Caco-2 (cell line): ENCODE measurements at regions not wholly inside any gene's neighbourhood (a gene's known extent, or its start where the extent isn't known, plus 50 kb on each side); places are given as distances from the start of the nearest gene placed in this dataset.
"Not testable (repeated sequence)": the region's sequence is repeated elsewhere in the genome, so short reads cannot be mapped to it uniquely, and the experiment has no call there.

ENCODE experiments used
- BruUV-seq: library from RNA; stranded (reverse); fragments of 400-500 nt; replicated peaks from 2 replicates; lab custom pipeline; 2021; lab: Mats Ljungman, UMichigan
- CTCF ChIA-PET: fragments of 300-600 bp; sonication (Branson Sonifier 250); formaldehyde crosslinking; loops from one replicate; lab custom pipeline; 2022; ENCODE audit warnings: antibody characterized with exemption; lab: Charles Lee
- POLR2A ChIA-PET: fragments of 300-600 bp; sonication (Branson Sonifier 250); formaldehyde crosslinking; loops from one replicate; lab custom pipeline; 2022; ENCODE audit warnings: antibody characterized with exemption; lab: Charles Lee
- DNase-seq, 2 experiments: peaks; one replicate each; pipeline versions ENCODE4 v3.0.0 to v3.0.0-alpha.2; 2020 to 2022
- H3K27me3 ChIP-seq: replicated peaks from 2 replicates; pipeline ENCODE4 v1.6.0; 2011; ENCODE audit warnings: low read length; ENCODE audit not compliant: control insufficient read depth, insufficient read depth
- H3K36me3 ChIP-seq: 2 replicates; pipeline ENCODE4 v1.5.1; 2011; ENCODE audit warnings: low read length; ENCODE audit not compliant: control insufficient read depth, insufficient read depth
- H3K4me1 ChIP-seq: fragments of 250-450 bp; sonication (Bioruptor Pico); 2 replicates; pipeline ENCODE4 v1.5.1; 2020; ENCODE audit warnings: mild to moderate bottlenecking
- H3K4me3 ChIP-seq: 2 replicates; pipeline ENCODE4 v1.5.1; 2011; ENCODE audit warnings: low read depth, mild to moderate bottlenecking, control low read depth, low read length
- H3K9me3 ChIP-seq: fragments of 250-450 bp; sonication (Bioruptor Pico); 2 replicates; pipeline ENCODE4 v1.5.1; 2020; ENCODE audit warnings: mild to moderate bottlenecking, moderate library complexity
- H3K27ac Mint-ChIP-seq: one replicate; pipeline ENCODE4 v1.8.0; 2022; ENCODE audit warnings: mixed read lengths; ENCODE audit not compliant: unreplicated experiment
- H3K27me3 Mint-ChIP-seq: one replicate; pipeline ENCODE4 v1.8.0; 2022; ENCODE audit warnings: mixed read lengths; ENCODE audit not compliant: insufficient read depth, unreplicated experiment
- H3K36me3 Mint-ChIP-seq: one replicate; pipeline ENCODE4 v1.8.0; 2022; ENCODE audit warnings: mild to moderate bottlenecking, mixed read lengths; ENCODE audit not compliant: insufficient read depth, unreplicated experiment
- H3K4me1 Mint-ChIP-seq: one replicate; pipeline ENCODE4 v1.8.0; 2022; ENCODE audit warnings: low read depth, mixed read lengths; ENCODE audit not compliant: unreplicated experiment
- H3K4me3 Mint-ChIP-seq: one replicate; pipeline ENCODE4 v1.8.0; 2022; ENCODE audit warnings: mild to moderate bottlenecking, moderate library complexity, mixed read lengths; ENCODE audit not compliant: unreplicated experiment
- H3K9me3 Mint-ChIP-seq: one replicate; pipeline ENCODE4 v1.8.0; 2022; ENCODE audit warnings: mixed read lengths; ENCODE audit not compliant: unreplicated experiment
- CTCF ChIP-seq, 2 experiments: fragments of 200-600 bp in 1 of 2; IDR thresholded peaks; 1 replicate in 1 of 2; 2 replicates in 1 of 2; pipeline versions ENCODE4 v1.5.1 to v1.8.0; 2011 to 2022; ENCODE audit warnings: antibody characterized with exemption in 1 of 2, control low read depth in 1 of 2, inconsistent platforms in 1 of 2, low read depth in 1 of 2, low read length in 1 of 2, mild to moderate bottlenecking in 1 of 2, moderate library complexity in 1 of 2; ENCODE audit not compliant: insufficient read depth in 1 of 2, severe bottlenecking in 1 of 2, unreplicated experiment in 1 of 2
- intact Hi-C: fragments of 100-400 bp; cut with micrococcal nuclease; formaldehyde crosslinking; loops from one replicate; pipeline ENCODE4 v1.10.0; 2022; ENCODE audit not compliant: unreplicated experiment

DNA sequence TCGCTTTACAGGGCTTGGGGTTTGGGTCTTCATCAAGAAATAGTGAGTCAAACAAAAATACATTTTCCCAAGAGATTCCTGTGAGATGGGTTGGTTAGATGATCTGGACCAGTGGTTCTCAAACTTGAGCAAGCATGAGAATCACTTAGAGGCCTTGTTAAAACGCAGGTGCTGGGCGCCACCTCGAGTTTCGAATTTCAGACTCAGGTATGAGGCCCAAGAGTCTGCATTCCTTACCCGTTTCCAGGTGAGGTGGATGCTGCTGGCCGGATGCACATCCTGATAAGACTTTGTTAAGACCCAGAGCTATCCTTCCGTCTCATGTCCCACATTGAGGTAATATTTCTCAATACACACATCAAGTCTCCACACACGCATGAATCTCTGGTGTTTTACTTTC lies 707.8 kb upstream of the SALL3 start:
- intact Hi-C loops = no loop called here
- H3K4me3 Mint-ChIP-seq = no peak overlapping the region
- CTCF ChIA-PET = no interaction called here
- no peaks in the 10 kb centered on the region for H3K4me1 Mint-ChIP-seq
- H3K27me3 ChIP-seq = no peaks in the 10 kb centered on the region
- no peak overlapping the region for H3K4me3 ChIP-seq
- no TSS peak for BruUV-seq
- no peak for DNase-seq
- H3K9me3 ChIP-seq = no peaks in the 10 kb centered on the region
- no peaks in the 10 kb centered on the region for H3K36me3 ChIP-seq
- no peaks in the 10 kb centered on the region for H3K27me3 Mint-ChIP-seq
- no peaks in the 10 kb centered on the region for H3K36me3 Mint-ChIP-seq
- no peak overlapping the region for H3K27ac Mint-ChIP-seq
- H3K4me1 ChIP-seq = no peaks in the 10 kb centered on the region
- no peak for TF ChIP-seq CTCF (IDR thresholded peaks at IDR 0.05; ENCODE audit: insufficient read depth in 1 of 2, low read depth in 1 of 2, low read length in 1 of 2, severe bottlenecking in 1 of 2, unreplicated experiment in 1 of 2)
- H3K9me3 Mint-ChIP-seq = peaks cover 12% of the 10 kb centered on the region
- POLR2A ChIA-PET = no interaction called here

DNA sequence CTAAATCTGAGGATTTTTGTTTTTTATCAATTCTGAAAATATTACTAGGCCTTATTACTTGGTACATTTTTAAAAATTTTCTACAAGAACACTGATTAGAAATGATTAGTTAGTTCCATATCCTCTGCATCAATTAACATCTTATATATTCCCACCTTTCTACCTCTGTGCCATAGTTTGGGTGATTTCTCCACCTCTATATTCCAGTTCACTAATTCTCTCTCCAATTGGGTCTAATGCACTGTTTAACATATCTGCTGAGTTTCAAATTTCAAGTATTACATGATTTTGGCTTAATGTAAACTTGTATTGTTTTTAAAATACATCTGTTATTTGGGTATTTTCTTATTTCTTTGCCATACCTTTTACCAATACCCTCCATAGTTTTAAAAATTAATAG lies 705.7 kb upstream of the SALL3 start:
- CTCF ChIA-PET = no interaction called here
- peaks cover 17% of the 10 kb centered on the region for H3K9me3 Mint-ChIP-seq
- Histone ChIP-seq H3K27me3 (no peaks in the 10 kb centered on the region), H3K9me3 (no peaks in the 10 kb centered on the region), H3K4me1 (no peaks in the 10 kb centered on the region), H3K4me3 (no peak overlapping the region), H3K36me3 (no peaks in the 10 kb centered on the region)
- no peak for DNase-seq
- H3K4me1 Mint-ChIP-seq = no peaks in the 10 kb centered on the region
- no peaks in the 10 kb centered on the region for H3K27me3 Mint-ChIP-seq
- no peak overlapping the region for H3K27ac Mint-ChIP-seq
- TF ChIP-seq CTCF (IDR thresholded peaks at IDR 0.05; ENCODE audit: insufficient read depth in 1 of 2, low read depth in 1 of 2, low read length in 1 of 2, severe bottlenecking in 1 of 2, unreplicated experiment in 1 of 2) = no peak
- BruUV-seq = no TSS peak
- H3K4me3 Mint-ChIP-seq = no peak overlapping the region
- no peaks in the 10 kb centered on the region for H3K36me3 Mint-ChIP-seq
- intact Hi-C loops = no loop called here
- POLR2A ChIA-PET = no interaction called here

GRCh38 chr18:78283425-78283824 lies 696.2 kb upstream of the SALL3 start:
- POLR2A ChIA-PET, H3K4me1 ChIP-seq, H3K36me3 Mint-ChIP-seq, BruUV-seq, H3K4me1 Mint-ChIP-seq, intact Hi-C loops, DNase-seq, H3K4me3 ChIP-seq, H3K9me3 Mint-ChIP-seq, H3K27me3 ChIP-seq, H3K27me3 Mint-ChIP-seq, H3K27ac Mint-ChIP-seq, CTCF ChIA-PET, H3K36me3 ChIP-seq, H3K9me3 ChIP-seq, H3K4me3 Mint-ChIP-seq: not testable (repeated sequence)
